DND-41 (cell line): ENCODE measurements at regions not wholly inside any gene's neighbourhood (a gene's known extent, or its start where the extent isn't known, plus 50 kb on each side); places are given as distances from the start of the nearest gene placed in this dataset.

Experiments used
- EZH2 ChIP-seq: IDR thresholded peaks from 3 replicates; pipeline ENCODE4 v1.6.1; 2012; ENCODE audit warnings: borderline replicate concordance, low read depth, mild to moderate bottlenecking, moderate library complexity, low read length, inconsistent platforms; ENCODE audit not compliant: severe bottlenecking
- TF ChIP-seq, protein P1 (sequence below): IDR thresholded peaks from 2 replicates; pipeline ENCODE4 v1.5.1; 2012; ENCODE audit warnings: borderline replicate concordance, low read length, moderate library complexity, mild to moderate bottlenecking; ENCODE audit not compliant: poor library complexity, severe bottlenecking; ENCODE audit errors: extremely low read depth

DNA sequence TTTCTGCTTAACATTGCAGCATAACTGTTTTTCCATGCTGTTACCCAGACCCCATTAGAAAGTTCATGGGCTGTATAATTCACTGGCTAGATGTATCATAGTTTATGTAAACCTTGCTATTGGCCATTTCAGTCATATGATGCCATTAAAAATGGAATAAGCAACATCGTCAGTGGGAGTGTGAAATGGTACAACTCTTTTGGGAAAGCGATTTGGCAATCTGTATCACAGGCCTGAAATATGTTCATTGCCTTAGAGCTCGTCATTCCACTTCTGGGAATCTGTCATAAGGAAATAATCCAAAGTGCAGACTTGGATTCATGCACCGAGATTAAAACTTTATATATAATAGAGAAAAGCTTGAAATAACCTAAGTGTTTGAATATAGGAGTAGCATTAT lies 77.9 kb upstream of the KLF4 start:
- TF ChIP-seq, protein P1, sequence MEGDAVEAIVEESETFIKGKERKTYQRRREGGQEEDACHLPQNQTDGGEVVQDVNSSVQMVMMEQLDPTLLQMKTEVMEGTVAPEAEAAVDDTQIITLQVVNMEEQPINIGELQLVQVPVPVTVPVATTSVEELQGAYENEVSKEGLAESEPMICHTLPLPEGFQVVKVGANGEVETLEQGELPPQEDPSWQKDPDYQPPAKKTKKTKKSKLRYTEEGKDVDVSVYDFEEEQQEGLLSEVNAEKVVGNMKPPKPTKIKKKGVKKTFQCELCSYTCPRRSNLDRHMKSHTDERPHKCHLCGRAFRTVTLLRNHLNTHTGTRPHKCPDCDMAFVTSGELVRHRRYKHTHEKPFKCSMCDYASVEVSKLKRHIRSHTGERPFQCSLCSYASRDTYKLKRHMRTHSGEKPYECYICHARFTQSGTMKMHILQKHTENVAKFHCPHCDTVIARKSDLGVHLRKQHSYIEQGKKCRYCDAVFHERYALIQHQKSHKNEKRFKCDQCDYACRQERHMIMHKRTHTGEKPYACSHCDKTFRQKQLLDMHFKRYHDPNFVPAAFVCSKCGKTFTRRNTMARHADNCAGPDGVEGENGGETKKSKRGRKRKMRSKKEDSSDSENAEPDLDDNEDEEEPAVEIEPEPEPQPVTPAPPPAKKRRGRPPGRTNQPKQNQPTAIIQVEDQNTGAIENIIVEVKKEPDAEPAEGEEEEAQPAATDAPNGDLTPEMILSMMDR, result no peak
- TF ChIP-seq EZH2, result no peak
